ENCODE measurements at regions not wholly inside any gene's neighbourhood (a gene's known extent, or its start where the extent isn't known, plus 50 kb on each side); places are given as distances from the start of the nearest gene placed in this dataset.
A peak's percentile ranks its signal among the peaks of the same experiment; 100 is the strongest.
"Not testable (repeated sequence)": the region's sequence is repeated elsewhere in the genome, so short reads cannot be mapped to it uniquely, and the experiment has no call there.

GRCh38 chr3:27610800-27611525, 111.2 kb downstream of the EOMES start:
- Histone ChIP-seq H3K36me3 (ENCODE audit: control insufficient read depth, low read length) (no peaks in the 10 kb centered on the region), H3F3A (ENCODE audit: control insufficient read depth, insufficient read depth) (no peaks in the 10 kb centered on the region), H3K27me3 (ENCODE audit: control insufficient read depth, low read length) (no peaks in the 10 kb centered on the region), H3K4me1 (ENCODE audit: control insufficient read depth, low read length) (peaks cover 9% of the 10 kb centered on the region), H3K4me2 (ENCODE audit: low read length) (peak overlapping the region; percentile 34), H4K20me1 (ENCODE audit: control insufficient read depth, insufficient read depth, low read depth, low read length) (no peaks in the 10 kb centered on the region), H3K4me3 (ENCODE audit: low read length) (no peak overlapping the region), H3K9me3 (ENCODE audit: control insufficient read depth, insufficient read depth, low read length) (peaks cover 11% of the 10 kb centered on the region), H3K79me2 (ENCODE audit: control insufficient read depth, low read length) (no peaks in the 10 kb centered on the region), H3K9me2 (replicated peaks; ENCODE audit: control insufficient read depth, low read length) (no peaks in the 10 kb centered on the region), H3K27ac (ENCODE audit: low read depth, low read length) (no peak overlapping the region)
- TF ChIP-seq, protein P1, sequence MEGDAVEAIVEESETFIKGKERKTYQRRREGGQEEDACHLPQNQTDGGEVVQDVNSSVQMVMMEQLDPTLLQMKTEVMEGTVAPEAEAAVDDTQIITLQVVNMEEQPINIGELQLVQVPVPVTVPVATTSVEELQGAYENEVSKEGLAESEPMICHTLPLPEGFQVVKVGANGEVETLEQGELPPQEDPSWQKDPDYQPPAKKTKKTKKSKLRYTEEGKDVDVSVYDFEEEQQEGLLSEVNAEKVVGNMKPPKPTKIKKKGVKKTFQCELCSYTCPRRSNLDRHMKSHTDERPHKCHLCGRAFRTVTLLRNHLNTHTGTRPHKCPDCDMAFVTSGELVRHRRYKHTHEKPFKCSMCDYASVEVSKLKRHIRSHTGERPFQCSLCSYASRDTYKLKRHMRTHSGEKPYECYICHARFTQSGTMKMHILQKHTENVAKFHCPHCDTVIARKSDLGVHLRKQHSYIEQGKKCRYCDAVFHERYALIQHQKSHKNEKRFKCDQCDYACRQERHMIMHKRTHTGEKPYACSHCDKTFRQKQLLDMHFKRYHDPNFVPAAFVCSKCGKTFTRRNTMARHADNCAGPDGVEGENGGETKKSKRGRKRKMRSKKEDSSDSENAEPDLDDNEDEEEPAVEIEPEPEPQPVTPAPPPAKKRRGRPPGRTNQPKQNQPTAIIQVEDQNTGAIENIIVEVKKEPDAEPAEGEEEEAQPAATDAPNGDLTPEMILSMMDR (IDR thresholded peaks at IDR 0.05; ENCODE audit: low read depth, low read length, poor library complexity, severe bottlenecking) = no peak
- no peak for TF ChIP-seq EZH2phosphoT487 (IDR thresholded peaks at IDR 0.05; ENCODE audit: borderline replicate concordance, low read length)

- no peaks in the 10 kb centered on the region for H3K79me2 ChIP-seq (ENCODE audit: control insufficient read depth, low read length)
- no peaks in the 10 kb centered on the region for H3K9me3 ChIP-seq (ENCODE audit: control insufficient read depth, insufficient read depth, low read length)
- peaks cover 9% of the 10 kb centered on the region for H3K4me1 ChIP-seq (ENCODE audit: control insufficient read depth, low read length)
- no peaks in the 10 kb centered on the region for H3K27me3 ChIP-seq (ENCODE audit: control insufficient read depth, low read length)
- no peaks in the 10 kb centered on the region for H4K20me1 ChIP-seq (ENCODE audit: control insufficient read depth, insufficient read depth, low read depth, low read length)
- no peaks in the 10 kb centered on the region for H3K9me2 ChIP-seq (replicated peaks; ENCODE audit: control insufficient read depth, low read length)
- no peaks in the 10 kb centered on the region for H3F3A ChIP-seq (ENCODE audit: control insufficient read depth, insufficient read depth)
- H3K4me2 ChIP-seq (ENCODE audit: low read length) = no peak overlapping the region
- no peak overlapping the region for H3K27ac ChIP-seq (ENCODE audit: low read depth, low read length)
- H3K36me3 ChIP-seq (ENCODE audit: control insufficient read depth, low read length) = no peaks in the 10 kb centered on the region
- TF ChIP-seq EZH2phosphoT487 (IDR thresholded peaks at IDR 0.05; ENCODE audit: borderline replicate concordance, low read length) = no peak
- TF ChIP-seq, protein P1 (IDR thresholded peaks at IDR 0.05; ENCODE audit: low read depth, low read length, poor library complexity, severe bottlenecking) = no peak
- no peak overlapping the region for H3K4me3 ChIP-seq (ENCODE audit: low read length)
Observed at GRCh38 chr3:27607370-27607769, 114.8 kb downstream of the EOMES start.

- Histone ChIP-seq H3K36me3 (ENCODE audit: control insufficient read depth, low read length) (no peaks in the 10 kb centered on the region), H3K4me2 (ENCODE audit: low read length) (no peak overlapping the region), H3K9me2 (replicated peaks; ENCODE audit: control insufficient read depth, low read length) (no peaks in the 10 kb centered on the region), H3K27me3 (ENCODE audit: control insufficient read depth, low read length) (no peaks in the 10 kb centered on the region), H3K27ac (ENCODE audit: low read depth, low read length) (no peak overlapping the region), H3K4me3 (ENCODE audit: low read length) (no peak overlapping the region), H4K20me1 (ENCODE audit: control insufficient read depth, insufficient read depth, low read depth, low read length) (no peaks in the 10 kb centered on the region), H3K79me2 (ENCODE audit: control insufficient read depth, low read length) (no peaks in the 10 kb centered on the region), H3K9me3 (ENCODE audit: control insufficient read depth, insufficient read depth, low read length) (no peaks in the 10 kb centered on the region), H3K4me1 (ENCODE audit: control insufficient read depth, low read length) (peaks cover 9% of the 10 kb centered on the region), H3F3A (ENCODE audit: control insufficient read depth, insufficient read depth) (no peaks in the 10 kb centered on the region)
- TF ChIP-seq, protein P1 (IDR thresholded peaks at IDR 0.05; ENCODE audit: low read depth, low read length, poor library complexity, severe bottlenecking) = no peak
- no peak for TF ChIP-seq EZH2phosphoT487 (IDR thresholded peaks at IDR 0.05; ENCODE audit: borderline replicate concordance, low read length)
Observed at GRCh38 chr3:27606537-27606936, 115.6 kb downstream of the EOMES start.

GRCh38 chr3:27601311-27601710, 117.1 kb upstream of the SLC4A7 start:
- not testable (repeated sequence) for H3K4me1 ChIP-seq (ENCODE audit: control insufficient read depth, low read length); H3K36me3 ChIP-seq (ENCODE audit: control insufficient read depth, low read length); H3K27me3 ChIP-seq (ENCODE audit: control insufficient read depth, low read length); H3K9me3 ChIP-seq (ENCODE audit: control insufficient read depth, insufficient read depth, low read length); H3K9me2 ChIP-seq (replicated peaks; ENCODE audit: control insufficient read depth, low read length); H3K4me3 ChIP-seq (ENCODE audit: low read length); H3K79me2 ChIP-seq (ENCODE audit: control insufficient read depth, low read length); H3K4me2 ChIP-seq (ENCODE audit: low read length); H3K27ac ChIP-seq (ENCODE audit: low read depth, low read length); H4K20me1 ChIP-seq (ENCODE audit: control insufficient read depth, insufficient read depth, low read depth, low read length); H3F3A ChIP-seq (ENCODE audit: control insufficient read depth, insufficient read depth)

- H3K36me3 ChIP-seq (ENCODE audit: control insufficient read depth, low read length); H3K4me3 ChIP-seq (ENCODE audit: low read length); H3F3A ChIP-seq (ENCODE audit: control insufficient read depth, insufficient read depth); H3K27me3 ChIP-seq (ENCODE audit: control insufficient read depth, low read length); H3K4me1 ChIP-seq (ENCODE audit: control insufficient read depth, low read length); H3K9me2 ChIP-seq (replicated peaks; ENCODE audit: control insufficient read depth, low read length); H3K9me3 ChIP-seq (ENCODE audit: control insufficient read depth, insufficient read depth, low read length); H3K27ac ChIP-seq (ENCODE audit: low read depth, low read length); H3K79me2 ChIP-seq (ENCODE audit: control insufficient read depth, low read length); H3K4me2 ChIP-seq (ENCODE audit: low read length); H4K20me1 ChIP-seq (ENCODE audit: control insufficient read depth, insufficient read depth, low read depth, low read length): not testable (repeated sequence)
Observed at GRCh38 chr3:27599741-27600140, 115.6 kb upstream of the SLC4A7 start.
